ENCODE measurements at regions not wholly inside any gene's neighbourhood (a gene's known extent, or its start where the extent isn't known, plus 50 kb on each side); places are given as distances from the start of the nearest gene placed in this dataset.

GRCh38 chr5:172565455-172565854, 75.6 kb upstream of the NEURL1B start:
- peak overlapping the region in 1 of 4 donors; percentile 35 for H3K27ac ChIP-seq
- TF ChIP-seq POLR2A (IDR thresholded peaks at IDR 0.05) (no peak), CTCF (IDR thresholded peaks at IDR 0.05 in 4 of 5, conservative IDR thresholded peaks at IDR 0.05 in 1 of 5) (no peak)
- intact Hi-C loops (cut with DNase I; ENCODE audit: low total_unique reads) (no loop called here), in situ Hi-C loops (cut with MboI; ENCODE audit: low sequenced_read_pairs in 4 of 4) (no loop called here)
- H3K9me3 ChIP-seq, result no peaks in the 10 kb centered on the region
- no peaks in the 10 kb centered on the region for H3K36me3 ChIP-seq
- no peaks in the 10 kb centered on the region for H3K27me3 ChIP-seq
- no peak for DNase-seq
- H3K4me1 ChIP-seq, result peaks cover 0 to 6% of the 10 kb centered on the region in 2 donors
- ATAC-seq, result peak in 1 of 2 donors; percentile 59
- no peak overlapping the region for H3K4me3 ChIP-seq

- Histone ChIP-seq H3K27ac (peak overlapping the region in 1 of 4 donors; percentile 35), H3K4me1 (peaks cover 0 to 3% of the 10 kb centered on the region in 2 donors), H3K4me3 (no peak overlapping the region), H3K36me3 (no peaks in the 10 kb centered on the region), H3K9me3 (no peaks in the 10 kb centered on the region), H3K27me3 (no peaks in the 10 kb centered on the region)
- intact Hi-C loops (cut with DNase I; ENCODE audit: low total_unique reads) (no loop called here), in situ Hi-C loops (cut with MboI; ENCODE audit: low sequenced_read_pairs in 4 of 4) (no loop called here)
- TF ChIP-seq POLR2A (IDR thresholded peaks at IDR 0.05), result no peak
- no peak for TF ChIP-seq CTCF (IDR thresholded peaks at IDR 0.05 in 4 of 5, conservative IDR thresholded peaks at IDR 0.05 in 1 of 5)
- no peak for DNase-seq
- ATAC-seq, result peak in 1 of 2 donors; percentile 43
Observed at GRCh38 chr5:172564883-172565282, 76.2 kb upstream of the NEURL1B start.

GRCh38 chr5:172564188-172564587, 76.9 kb upstream of the NEURL1B start:
- TF ChIP-seq CTCF (IDR thresholded peaks at IDR 0.05 in 4 of 5, conservative IDR thresholded peaks at IDR 0.05 in 1 of 5), result no peak
- no peak for TF ChIP-seq POLR2A (IDR thresholded peaks at IDR 0.05)
- in situ Hi-C loops (cut with MboI; ENCODE audit: low sequenced_read_pairs in 4 of 4), result no loop called here

GRCh38 chr5:172562443-172562842, 78.6 kb upstream of the NEURL1B start:
- H3K27ac ChIP-seq, result no peak overlapping the region
- intact Hi-C loops (cut with DNase I; ENCODE audit: low total_unique reads), result no loop called here
- H3K9me3 ChIP-seq, result no peaks in the 10 kb centered on the region
- H3K4me1 ChIP-seq, result peaks cover 9 to 16% of the 10 kb centered on the region in 2 donors
- no peaks in the 10 kb centered on the region for H3K27me3 ChIP-seq
- DNase-seq (no peak), ATAC-seq (no peak)
- TF ChIP-seq CTCF (IDR thresholded peaks at IDR 0.05 in 4 of 5, conservative IDR thresholded peaks at IDR 0.05 in 1 of 5) (no peak), POLR2A (IDR thresholded peaks at IDR 0.05) (no peak)
- in situ Hi-C loops (cut with MboI; ENCODE audit: low sequenced_read_pairs in 4 of 4), result no loop called here
- no peak overlapping the region for H3K4me3 ChIP-seq
- H3K36me3 ChIP-seq, result no peaks in the 10 kb centered on the region

More at GRCh38 chr5:172564188-172564587, 76.9 kb upstream of the NEURL1B start:
- H3K9me3 ChIP-seq, result no peaks in the 10 kb centered on the region
- H3K36me3 ChIP-seq, result no peaks in the 10 kb centered on the region
- intact Hi-C loops (cut with DNase I; ENCODE audit: low total_unique reads), result no loop called here
- peaks cover 0 to 3% of the 10 kb centered on the region in 2 donors for H3K4me1 ChIP-seq
- H3K27ac ChIP-seq, result no peak overlapping the region
- no peaks in the 10 kb centered on the region for H3K27me3 ChIP-seq
- no peak for ATAC-seq
- DNase-seq, result no peak
- no peak overlapping the region for H3K4me3 ChIP-seq

GRCh38 chr5:172561151-172561550, 79.9 kb upstream of the NEURL1B start:
- H3K4me1 ChIP-seq, result peaks cover 9 to 18% of the 10 kb centered on the region in 2 donors
- in situ Hi-C loops (cut with MboI; ENCODE audit: low sequenced_read_pairs in 4 of 4) (no loop called here), intact Hi-C loops (cut with DNase I; ENCODE audit: low total_unique reads) (no loop called here)
- ATAC-seq (no peak), DNase-seq (no peak)
- H3K4me3 ChIP-seq, result no peak overlapping the region
- H3K27me3 ChIP-seq, result no peaks in the 10 kb centered on the region
- no peak overlapping the region for H3K27ac ChIP-seq
- H3K9me3 ChIP-seq, result no peaks in the 10 kb centered on the region
- TF ChIP-seq POLR2A (IDR thresholded peaks at IDR 0.05) (no peak), CTCF (IDR thresholded peaks at IDR 0.05 in 4 of 5, conservative IDR thresholded peaks at IDR 0.05 in 1 of 5) (no peak)
- H3K36me3 ChIP-seq, result no peaks in the 10 kb centered on the region

Data from gastrocnemius medialis (tissue), 4 donors.